Thyroid gland (tissue), 4 donors: ENCODE measurements at regions not wholly inside any gene's neighbourhood (a gene's known extent, or its start where the extent isn't known, plus 50 kb on each side); places are given as distances from the start of the nearest gene placed in this dataset.

Experiments used
- POLR2A ChIP-seq, 2 donors: fragments of 450-650 bp; IDR thresholded peaks; one replicate each; pipeline ENCODE4 v1.6.1; 2017; ENCODE audit warnings: antibody characterized with exemption in 2 of 2, mild to moderate bottlenecking in 2 of 2, moderate library complexity in 1 of 2
- TF ChIP-seq, protein P1 (sequence below), 6 experiments: fragments of 200-600 bp in 3 of 6; fragments of 450-650 bp in 3 of 6; sonication (generic) in 3 of 6; IDR thresholded peaks; one replicate each; pipeline ENCODE4 v1.5.1; 2016 to 2019; ENCODE audit warnings: antibody characterized with exemption in 6 of 6, mild to moderate bottlenecking in 2 of 6, inconsistent platforms in 1 of 6, moderate library complexity in 1 of 6

DNA sequence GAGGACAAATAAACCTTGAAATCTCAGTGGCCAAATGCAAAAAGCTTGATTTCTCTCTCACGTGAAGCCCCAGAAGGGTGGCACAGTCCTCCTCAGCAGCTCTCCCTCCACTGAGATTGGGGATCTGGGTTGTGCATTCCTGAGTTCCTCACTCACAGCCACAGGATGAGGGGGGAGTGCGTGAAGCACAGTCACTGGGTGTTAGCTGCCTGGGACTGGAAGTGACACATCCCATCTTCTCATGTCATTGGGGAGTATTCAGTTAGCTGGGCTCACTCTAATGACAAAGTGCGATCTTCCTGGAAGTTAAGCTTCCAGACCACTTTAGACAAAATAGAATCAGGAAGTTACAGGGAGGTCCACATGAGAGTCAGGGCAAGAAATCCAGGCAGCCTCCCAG, 192.2 kb upstream of the LRFN2 start:
- TF ChIP-seq, protein P1, sequence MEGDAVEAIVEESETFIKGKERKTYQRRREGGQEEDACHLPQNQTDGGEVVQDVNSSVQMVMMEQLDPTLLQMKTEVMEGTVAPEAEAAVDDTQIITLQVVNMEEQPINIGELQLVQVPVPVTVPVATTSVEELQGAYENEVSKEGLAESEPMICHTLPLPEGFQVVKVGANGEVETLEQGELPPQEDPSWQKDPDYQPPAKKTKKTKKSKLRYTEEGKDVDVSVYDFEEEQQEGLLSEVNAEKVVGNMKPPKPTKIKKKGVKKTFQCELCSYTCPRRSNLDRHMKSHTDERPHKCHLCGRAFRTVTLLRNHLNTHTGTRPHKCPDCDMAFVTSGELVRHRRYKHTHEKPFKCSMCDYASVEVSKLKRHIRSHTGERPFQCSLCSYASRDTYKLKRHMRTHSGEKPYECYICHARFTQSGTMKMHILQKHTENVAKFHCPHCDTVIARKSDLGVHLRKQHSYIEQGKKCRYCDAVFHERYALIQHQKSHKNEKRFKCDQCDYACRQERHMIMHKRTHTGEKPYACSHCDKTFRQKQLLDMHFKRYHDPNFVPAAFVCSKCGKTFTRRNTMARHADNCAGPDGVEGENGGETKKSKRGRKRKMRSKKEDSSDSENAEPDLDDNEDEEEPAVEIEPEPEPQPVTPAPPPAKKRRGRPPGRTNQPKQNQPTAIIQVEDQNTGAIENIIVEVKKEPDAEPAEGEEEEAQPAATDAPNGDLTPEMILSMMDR (IDR thresholded peaks at IDR 0.05), result no peak
- TF ChIP-seq POLR2A (IDR thresholded peaks at IDR 0.05), result no peak
